ENCODE measurements at regions not wholly inside any gene's neighbourhood (a gene's known extent, or its start where the extent isn't known, plus 50 kb on each side); places are given as distances from the start of the nearest gene placed in this dataset.

- no peak overlapping the region for H2AFZ ChIP-seq (ENCODE audit: low read length)
- no peak overlapping the region for H3K4me2 ChIP-seq (ENCODE audit: low read length)
- no peaks in the 10 kb centered on the region for H3F3A ChIP-seq (ENCODE audit: low read length, unreplicated experiment)
- DNase-seq, result no peak
- H3K79me2 ChIP-seq (ENCODE audit: low read length), result no peaks in the 10 kb centered on the region
- TF ChIP-seq EZH2phosphoT487 (IDR thresholded peaks at IDR 0.05; ENCODE audit: borderline replicate concordance, low read length) (no peak), CTCF (conservative IDR thresholded peaks at IDR 0.05; ENCODE audit: low read depth, low read length) (no peak), EZH2 (IDR thresholded peaks at IDR 0.05; ENCODE audit: low read length, unreplicated experiment) (no peak)
- no peaks in the 10 kb centered on the region for H3K9me3 ChIP-seq (ENCODE audit: low read length)
- intact Hi-C loops (cut with micrococcal nuclease), result no loop called here
- H3K4me1 ChIP-seq (ENCODE audit: insufficient read depth, low read length), result no peaks in the 10 kb centered on the region
- no peak for ATAC-seq
- ChIA-PET POLR2A (ENCODE audit: unreplicated experiment) (no interaction called here), CTCF (interaction anchor here (0.7 kb wide), 1 partner anchor 202 kb away, joined by 3 read pairs; no protein-coding TSS in a partner anchor)
- H3K36me3 ChIP-seq (ENCODE audit: low read depth, low read length), result no peaks in the 10 kb centered on the region
- H3K9ac ChIP-seq (ENCODE audit: low read length), result no peak overlapping the region
- no peaks in the 10 kb centered on the region for H3K27me3 ChIP-seq (ENCODE audit: low read length)
- H3K4me3 ChIP-seq (ENCODE audit: low read length), result no peak overlapping the region
- H3K9me2 ChIP-seq (replicated peaks; ENCODE audit: low read length), result no peaks in the 10 kb centered on the region
- BruUV-seq (replicated peaks), result no TSS peak
- H3K27ac ChIP-seq (ENCODE audit: low read length), result no peak overlapping the region
- no peaks in the 10 kb centered on the region for H4K20me1 ChIP-seq (ENCODE audit: low read length)
Observed at GRCh38 chr13:104267206-104267811, 1201.1 kb upstream of the SLC10A2 start.

GRCh38 chr13:104256701-104257100 lies 1190.5 kb upstream of the SLC10A2 start:
- H3K9me2 ChIP-seq (replicated peaks; ENCODE audit: low read length), result no peaks in the 10 kb centered on the region
- H3K27ac ChIP-seq (ENCODE audit: low read length), result no peak overlapping the region
- H3K4me2 ChIP-seq (ENCODE audit: low read length), result no peak overlapping the region
- no peaks in the 10 kb centered on the region for H3K79me2 ChIP-seq (ENCODE audit: low read length)
- no TSS peak for BruUV-seq (replicated peaks)
- intact Hi-C loops (cut with micrococcal nuclease), result no loop called here
- no peak for TF ChIP-seq CTCF (conservative IDR thresholded peaks at IDR 0.05; ENCODE audit: low read depth, low read length)
- TF ChIP-seq EZH2 (IDR thresholded peaks at IDR 0.05; ENCODE audit: low read length, unreplicated experiment), result no peak
- no peak for TF ChIP-seq EZH2phosphoT487 (IDR thresholded peaks at IDR 0.05; ENCODE audit: borderline replicate concordance, low read length)
- no peak overlapping the region for H3K4me3 ChIP-seq (ENCODE audit: low read length)
- H3F3A ChIP-seq (ENCODE audit: low read length, unreplicated experiment), result no peaks in the 10 kb centered on the region
- ATAC-seq (no peak), DNase-seq (no peak)
- ChIA-PET POLR2A (ENCODE audit: unreplicated experiment) (no interaction called here), CTCF (no interaction called here)
- H2AFZ ChIP-seq (ENCODE audit: low read length), result no peak overlapping the region
- no peak overlapping the region for H3K9ac ChIP-seq (ENCODE audit: low read length)
- H3K4me1 ChIP-seq (ENCODE audit: insufficient read depth, low read length), result no peaks in the 10 kb centered on the region
- no peaks in the 10 kb centered on the region for H3K9me3 ChIP-seq (ENCODE audit: low read length)
- no peaks in the 10 kb centered on the region for H3K27me3 ChIP-seq (ENCODE audit: low read length)
- no peaks in the 10 kb centered on the region for H3K36me3 ChIP-seq (ENCODE audit: low read depth, low read length)
- H4K20me1 ChIP-seq (ENCODE audit: low read length), result no peaks in the 10 kb centered on the region

- no peak for TF ChIP-seq EZH2 (IDR thresholded peaks at IDR 0.05; ENCODE audit: low read length, unreplicated experiment)
- no peak for TF ChIP-seq EZH2phosphoT487 (IDR thresholded peaks at IDR 0.05; ENCODE audit: borderline replicate concordance, low read length)
- no peak for TF ChIP-seq CTCF (conservative IDR thresholded peaks at IDR 0.05; ENCODE audit: low read depth, low read length)
- H4K20me1 ChIP-seq (ENCODE audit: low read length), result no peaks in the 10 kb centered on the region
- H3K79me2 ChIP-seq (ENCODE audit: low read length), result no peaks in the 10 kb centered on the region
- H2AFZ ChIP-seq (ENCODE audit: low read length), result no peak overlapping the region
- H3K4me3 ChIP-seq (ENCODE audit: low read length), result no peak overlapping the region
- no peaks in the 10 kb centered on the region for H3K9me3 ChIP-seq (ENCODE audit: low read length)
- no peak overlapping the region for H3K4me2 ChIP-seq (ENCODE audit: low read length)
- DNase-seq (no peak), ATAC-seq (no peak)
- POLR2A ChIA-PET (ENCODE audit: unreplicated experiment), result no interaction called here
- CTCF ChIA-PET, result no interaction called here
- H3K36me3 ChIP-seq (ENCODE audit: low read depth, low read length), result no peaks in the 10 kb centered on the region
- BruUV-seq (replicated peaks), result no TSS peak
- no peak overlapping the region for H3K27ac ChIP-seq (ENCODE audit: low read length)
- H3K9me2 ChIP-seq (replicated peaks; ENCODE audit: low read length), result no peaks in the 10 kb centered on the region
- no peaks in the 10 kb centered on the region for H3K4me1 ChIP-seq (ENCODE audit: insufficient read depth, low read length)
- no peak overlapping the region for H3K9ac ChIP-seq (ENCODE audit: low read length)
- intact Hi-C loops (cut with micrococcal nuclease), result no loop called here
- H3F3A ChIP-seq (ENCODE audit: low read length, unreplicated experiment), result no peaks in the 10 kb centered on the region
- H3K27me3 ChIP-seq (ENCODE audit: low read length), result no peaks in the 10 kb centered on the region
Observed at GRCh38 chr13:104253063-104253680, 1187.0 kb upstream of the SLC10A2 start.
